ENCODE measurements at regions not wholly inside any gene's neighbourhood (a gene's known extent, or its start where the extent isn't known, plus 50 kb on each side); places are given as distances from the start of the nearest gene placed in this dataset.

GRCh38 chr5:89436464-89436863 lies 553.5 kb upstream of the MEF2C start:
- DNase-seq (ENCODE audit: extremely low read depth in 1 of 11, low read depth in 9 of 11, low spot score in 4 of 11) = no peak

- no peak for DNase-seq (ENCODE audit: extremely low read depth in 1 of 11, low read depth in 9 of 11, low spot score in 4 of 11)
These were observed 552.4 kb upstream of the MEF2C start for GRCh38 chr5:89435347-89435746.

GRCh38 chr5:89428624-89429023 lies 545.6 kb upstream of the MEF2C start:
- DNase-seq (ENCODE audit: extremely low read depth in 1 of 11, low read depth in 9 of 11, low spot score in 4 of 11) = no peak

GRCh38 chr5:89425062-89425461 lies 542.1 kb upstream of the MEF2C start:
- DNase-seq (ENCODE audit: extremely low read depth in 1 of 11, low read depth in 9 of 11, low spot score in 4 of 11) = no peak

- no peak for DNase-seq (ENCODE audit: extremely low read depth in 1 of 11, low read depth in 9 of 11, low spot score in 4 of 11)
These were observed 538.1 kb upstream of the MEF2C start for GRCh38 chr5:89421035-89421434.

- DNase-seq (ENCODE audit: extremely low read depth in 1 of 11, low read depth in 9 of 11, low spot score in 4 of 11) = no peak
These were observed 535.6 kb upstream of the MEF2C start for GRCh38 chr5:89418407-89419085.

GRCh38 chr5:89417990-89418389 lies 535.0 kb upstream of the MEF2C start:
- no peak for DNase-seq (ENCODE audit: extremely low read depth in 1 of 11, low read depth in 9 of 11, low spot score in 4 of 11)

GRCh38 chr5:89417515-89417914 lies 534.5 kb upstream of the MEF2C start:
- no peak for DNase-seq (ENCODE audit: extremely low read depth in 1 of 11, low read depth in 9 of 11, low spot score in 4 of 11)

GRCh38 chr5:89411891-89412290 lies 528.9 kb upstream of the MEF2C start:
- DNase-seq (ENCODE audit: extremely low read depth in 1 of 11, low read depth in 9 of 11, low spot score in 4 of 11) = no peak

GRCh38 chr5:89407054-89407453 lies 524.1 kb upstream of the MEF2C start:
- DNase-seq (ENCODE audit: extremely low read depth in 1 of 11, low read depth in 9 of 11, low spot score in 4 of 11) = no peak

GRCh38 chr5:89401659-89402058 lies 518.7 kb upstream of the MEF2C start:
- no peak for DNase-seq (ENCODE audit: extremely low read depth in 1 of 11, low read depth in 9 of 11, low spot score in 4 of 11)

GRCh38 chr5:89401012-89401411 lies 518.0 kb upstream of the MEF2C start:
- no peak for DNase-seq (ENCODE audit: extremely low read depth in 1 of 11, low read depth in 9 of 11, low spot score in 4 of 11)

- DNase-seq (ENCODE audit: extremely low read depth in 1 of 11, low read depth in 9 of 11, low spot score in 4 of 11) = no peak
These were observed 516.6 kb upstream of the MEF2C start for GRCh38 chr5:89399548-89399947.

- no peak for DNase-seq (ENCODE audit: extremely low read depth in 1 of 11, low read depth in 9 of 11, low spot score in 4 of 11)
These were observed 514.1 kb upstream of the MEF2C start for GRCh38 chr5:89397096-89397495.

GRCh38 chr5:89396278-89396954 lies 513.4 kb upstream of the MEF2C start:
- DNase-seq (ENCODE audit: extremely low read depth in 1 of 11, low read depth in 9 of 11, low spot score in 4 of 11) = no peak

- DNase-seq (ENCODE audit: extremely low read depth in 1 of 11, low read depth in 9 of 11, low spot score in 4 of 11) = no peak
These were observed 512.1 kb upstream of the MEF2C start for GRCh38 chr5:89395111-89395510.

GRCh38 chr5:89388872-89389271 lies 505.9 kb upstream of the MEF2C start:
- DNase-seq (ENCODE audit: extremely low read depth in 1 of 11, low read depth in 9 of 11, low spot score in 4 of 11) = no peak

- no peak for DNase-seq (ENCODE audit: extremely low read depth in 1 of 11, low read depth in 9 of 11, low spot score in 4 of 11)
These were observed 501.4 kb upstream of the MEF2C start for GRCh38 chr5:89384391-89384790.

GRCh38 chr5:89380635-89381034 lies 497.7 kb upstream of the MEF2C start:
- no peak for DNase-seq (ENCODE audit: extremely low read depth in 1 of 11, low read depth in 9 of 11, low spot score in 4 of 11)

- DNase-seq (ENCODE audit: extremely low read depth in 1 of 11, low read depth in 9 of 11, low spot score in 4 of 11) = no peak
These were observed 494.9 kb upstream of the MEF2C start for GRCh38 chr5:89377767-89378455.

Data from renal cortex interstitium (tissue), 11 donors.